SU-DHL-6 (cell line): ENCODE measurements at regions not wholly inside any gene's neighbourhood (a gene's known extent, or its start where the extent isn't known, plus 50 kb on each side); places are given as distances from the start of the nearest gene placed in this dataset.
"Not testable (repeated sequence)": the region's sequence is repeated elsewhere in the genome, so short reads cannot be mapped to it uniquely, and the experiment has no call there.

Experiments used
- H2AFZ ChIP-seq: fragments of 200-600 bp; sonication (generic); 2 replicates; pipeline ENCODE4 v1.6.1; 2014; ENCODE audit warnings: low read depth, mild to moderate bottlenecking, moderate library complexity, mixed read lengths, antibody characterized with exemption, low read length; ENCODE audit not compliant: severe bottlenecking
- H3F3A ChIP-seq: fragments of 200-600 bp; shearing (Covaris generic); 2 replicates; pipeline ENCODE4 v1.6.0; 2016; ENCODE audit warnings: antibody characterized with exemption, mild to moderate bottlenecking; ENCODE audit not compliant: insufficient read depth
- H3K27ac ChIP-seq: fragments of 200-600 bp; sonication (generic); 2 replicates; pipeline ENCODE4 v1.5.1; 2016; ENCODE audit warnings: low read depth, mild to moderate bottlenecking, low read length, moderate library complexity, mixed read lengths
- H3K27me3 ChIP-seq: fragments of 200-600 bp; sonication (generic), shearing (Covaris generic); 2 replicates; pipeline ENCODE4 v1.6.0; 2014; ENCODE audit warnings: mild to moderate bottlenecking, low read length
- H3K36me3 ChIP-seq: fragments of 200-600 bp; sonication (generic); 2 replicates; pipeline ENCODE4 v1.6.1; 2014; ENCODE audit warnings: mild to moderate bottlenecking, low read length, mixed read lengths
- H3K4me2 ChIP-seq: fragments of 300-600, 200-600 bp; shearing (Covaris generic), sonication (generic); 2 replicates; pipeline ENCODE4 v1.6.0; 2014; ENCODE audit warnings: low read length, low read depth, mild to moderate bottlenecking; ENCODE audit not compliant: poor library complexity, severe bottlenecking
- H3K4me3 ChIP-seq: fragments of 200-600 bp; sonication (generic); 2 replicates; pipeline ENCODE4 v1.5.1; 2014; ENCODE audit warnings: antibody characterized with exemption, low read length, mild to moderate bottlenecking, mixed read lengths; ENCODE audit not compliant: insufficient read depth, poor library complexity, severe bottlenecking
- H3K79me2 ChIP-seq: fragments of 200-600 bp; sonication (generic); 2 replicates; pipeline ENCODE4 v1.6.1; 2014; ENCODE audit warnings: mild to moderate bottlenecking, low read length, moderate library complexity; ENCODE audit not compliant: insufficient read depth
- H3K9ac ChIP-seq: fragments of 200-600 bp; sonication (generic); 2 replicates; pipeline ENCODE4 v1.7.0; 2014; ENCODE audit warnings: mild to moderate bottlenecking, low read length
- H3K9me2 ChIP-seq: fragments of 200-600 bp; sonication (generic); replicated peaks from 2 replicates; pipeline ENCODE4 v1.6.1; 2014; ENCODE audit warnings: low read length; ENCODE audit not compliant: insufficient read depth
- H3K9me3 ChIP-seq: fragments of 200-600 bp; sonication (generic); 2 replicates; pipeline ENCODE4 v1.6.1; 2014; ENCODE audit warnings: low read length, mixed read lengths; ENCODE audit not compliant: insufficient read depth
- H4K20me1 ChIP-seq: fragments of 200-600 bp; sonication (generic); 2 replicates; pipeline ENCODE4 v1.6.1; 2014; ENCODE audit warnings: low read depth, mild to moderate bottlenecking, antibody characterized with exemption, low read length, moderate library complexity, mixed read lengths
- EZH2phosphoT487 ChIP-seq: fragments of 200-600 bp; sonication (generic), shearing (Covaris generic); conservative IDR thresholded peaks from 2 replicates; pipeline ENCODE4 v1.6.1; 2018; ENCODE audit warnings: mild to moderate bottlenecking, antibody characterized with exemption, low read length, moderate library complexity, mixed read lengths
- TF ChIP-seq, protein P1 (sequence below): fragments of 200-600 bp; sonication (generic); IDR thresholded peaks from one replicate; pipeline ENCODE4 v1.5.1; 2017; ENCODE audit warnings: antibody characterized with exemption, mild to moderate bottlenecking, low read length, moderate library complexity; ENCODE audit not compliant: insufficient read depth, poor library complexity, severe bottlenecking

DNA sequence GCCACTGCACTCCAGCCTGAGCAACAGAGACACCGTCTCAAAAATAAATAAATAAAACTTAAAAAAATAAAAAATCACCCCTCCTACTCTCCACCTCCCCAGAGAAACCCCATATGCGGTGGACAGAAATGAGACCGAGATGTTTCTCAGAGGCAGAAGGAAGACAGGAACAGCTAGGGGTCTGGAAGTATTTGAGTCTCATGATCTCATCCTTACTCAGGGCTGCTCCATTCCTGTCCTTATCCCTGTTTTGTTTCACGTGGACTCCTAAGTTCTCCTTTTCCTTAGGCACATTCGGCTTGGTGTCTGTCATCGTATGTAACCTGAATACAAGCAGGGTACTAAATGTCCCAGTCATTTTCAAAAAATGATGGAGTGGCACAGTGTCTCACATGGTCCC, 76.1 kb downstream of the C9orf50 start:
- H3K4me3 ChIP-seq = no peak overlapping the region
- H4K20me1 ChIP-seq = no peaks in the 10 kb centered on the region
- no peak for TF ChIP-seq EZH2phosphoT487
- H3K4me2 ChIP-seq = no peak overlapping the region
- H3F3A ChIP-seq = no peaks in the 10 kb centered on the region
- H3K36me3 ChIP-seq = no peaks in the 10 kb centered on the region
- H3K9me3 ChIP-seq = no peaks in the 10 kb centered on the region
- no peak overlapping the region for H2AFZ ChIP-seq
- no peaks in the 10 kb centered on the region for H3K9me2 ChIP-seq
- no peak overlapping the region for H3K9ac ChIP-seq
- no peaks in the 10 kb centered on the region for H3K27me3 ChIP-seq
- no peaks in the 10 kb centered on the region for H3K79me2 ChIP-seq
- H3K27ac ChIP-seq = no peak overlapping the region

DNA sequence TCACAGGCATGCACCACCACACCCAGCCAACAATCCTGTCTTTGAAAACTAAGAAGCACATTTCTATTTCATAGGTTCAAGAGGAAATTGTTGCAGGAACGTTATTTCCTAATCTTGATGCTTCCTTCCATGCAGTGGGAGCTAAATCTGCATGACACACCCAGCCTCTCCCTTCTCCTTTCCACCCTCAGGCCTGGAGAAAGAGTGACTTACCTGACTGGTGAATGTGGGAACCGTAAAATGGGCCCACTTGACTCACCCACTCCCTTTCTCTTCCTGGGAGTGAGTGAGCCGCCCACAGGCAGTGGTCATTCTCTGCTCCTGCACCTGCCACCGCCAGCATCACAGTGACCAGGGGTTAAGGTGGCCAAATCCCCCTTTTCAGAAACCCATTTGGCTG, 78.2 kb downstream of the C9orf50 start:
- H3K4me3 ChIP-seq = no peak overlapping the region
- H3K9ac ChIP-seq = no peak overlapping the region
- no peak overlapping the region for H3K4me2 ChIP-seq
- no peak overlapping the region for H2AFZ ChIP-seq
- no peaks in the 10 kb centered on the region for H3K9me2 ChIP-seq
- no peaks in the 10 kb centered on the region for H3K27me3 ChIP-seq
- TF ChIP-seq EZH2phosphoT487 = no peak
- TF ChIP-seq, protein P1, sequence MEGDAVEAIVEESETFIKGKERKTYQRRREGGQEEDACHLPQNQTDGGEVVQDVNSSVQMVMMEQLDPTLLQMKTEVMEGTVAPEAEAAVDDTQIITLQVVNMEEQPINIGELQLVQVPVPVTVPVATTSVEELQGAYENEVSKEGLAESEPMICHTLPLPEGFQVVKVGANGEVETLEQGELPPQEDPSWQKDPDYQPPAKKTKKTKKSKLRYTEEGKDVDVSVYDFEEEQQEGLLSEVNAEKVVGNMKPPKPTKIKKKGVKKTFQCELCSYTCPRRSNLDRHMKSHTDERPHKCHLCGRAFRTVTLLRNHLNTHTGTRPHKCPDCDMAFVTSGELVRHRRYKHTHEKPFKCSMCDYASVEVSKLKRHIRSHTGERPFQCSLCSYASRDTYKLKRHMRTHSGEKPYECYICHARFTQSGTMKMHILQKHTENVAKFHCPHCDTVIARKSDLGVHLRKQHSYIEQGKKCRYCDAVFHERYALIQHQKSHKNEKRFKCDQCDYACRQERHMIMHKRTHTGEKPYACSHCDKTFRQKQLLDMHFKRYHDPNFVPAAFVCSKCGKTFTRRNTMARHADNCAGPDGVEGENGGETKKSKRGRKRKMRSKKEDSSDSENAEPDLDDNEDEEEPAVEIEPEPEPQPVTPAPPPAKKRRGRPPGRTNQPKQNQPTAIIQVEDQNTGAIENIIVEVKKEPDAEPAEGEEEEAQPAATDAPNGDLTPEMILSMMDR = no peak
- H3K27ac ChIP-seq = no peak overlapping the region
- H4K20me1 ChIP-seq = no peaks in the 10 kb centered on the region
- H3K36me3 ChIP-seq = no peaks in the 10 kb centered on the region
- H3F3A ChIP-seq = no peaks in the 10 kb centered on the region
- H3K9me3 ChIP-seq = peaks cover 8% of the 10 kb centered on the region; the same call in 1 of the 2 replicates
- no peaks in the 10 kb centered on the region for H3K79me2 ChIP-seq

DNA sequence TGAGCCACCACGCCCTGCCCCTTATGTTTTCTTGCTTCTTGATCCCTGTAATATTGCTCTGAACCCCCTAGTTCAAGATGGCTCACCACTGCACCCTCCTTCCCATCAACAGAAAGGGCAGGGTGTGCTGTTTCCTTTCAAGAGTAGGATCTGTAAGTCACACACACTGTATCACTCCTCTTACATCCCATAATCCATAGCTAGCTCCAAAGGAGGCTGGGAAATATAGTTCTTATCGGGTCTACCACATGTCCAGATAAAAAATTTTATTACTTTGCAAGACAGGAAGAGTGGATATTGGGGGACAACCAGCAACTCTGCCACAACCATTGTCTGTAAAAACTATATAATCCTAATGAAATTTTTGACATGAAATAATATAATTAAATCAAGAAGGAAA, 79.6 kb downstream of the C9orf50 start:
- no peaks in the 10 kb centered on the region for H3K79me2 ChIP-seq
- H3K27ac ChIP-seq = no peak overlapping the region
- H3K36me3 ChIP-seq = no peaks in the 10 kb centered on the region
- no peak overlapping the region for H3K4me3 ChIP-seq
- H2AFZ ChIP-seq = no peak overlapping the region
- no peaks in the 10 kb centered on the region for H3K27me3 ChIP-seq
- H3F3A ChIP-seq = no peaks in the 10 kb centered on the region
- TF ChIP-seq, protein P1 = no peak
- TF ChIP-seq EZH2phosphoT487 = no peak
- no peak overlapping the region for H3K4me2 ChIP-seq
- H3K9me3 ChIP-seq = peaks cover 8% of the 10 kb centered on the region; the same call in 1 of the 2 replicates
- H4K20me1 ChIP-seq = no peaks in the 10 kb centered on the region
- H3K9me2 ChIP-seq = no peaks in the 10 kb centered on the region
- no peak overlapping the region for H3K9ac ChIP-seq

DNA sequence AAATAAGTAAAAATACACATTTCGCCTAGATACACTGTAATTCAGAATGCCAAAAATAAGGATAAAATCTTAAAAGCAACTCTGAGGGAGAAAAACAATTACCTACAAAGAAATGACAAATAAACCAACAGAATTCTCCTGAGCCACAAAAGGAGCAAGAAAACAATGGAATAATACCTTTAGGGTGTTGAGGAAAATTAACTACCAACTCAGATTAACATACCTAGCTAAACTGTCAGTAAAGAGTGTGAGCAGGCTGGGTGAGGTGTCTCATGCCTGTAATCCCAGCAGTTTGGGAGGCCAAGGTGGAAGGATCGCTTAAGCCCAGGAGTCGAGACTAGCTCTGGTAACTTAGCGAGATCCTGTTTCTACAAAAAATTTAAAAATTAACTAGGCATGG, 81.5 kb downstream of the C9orf50 start:
- no peaks in the 10 kb centered on the region for H4K20me1 ChIP-seq
- H3K27ac ChIP-seq = no peak overlapping the region
- peaks cover 8% of the 10 kb centered on the region; the same call in 1 of the 2 replicates for H3K9me3 ChIP-seq
- no peaks in the 10 kb centered on the region for H3K9me2 ChIP-seq
- H3K9ac ChIP-seq = no peak overlapping the region
- no peaks in the 10 kb centered on the region for H3F3A ChIP-seq
- no peak overlapping the region for H2AFZ ChIP-seq
- H3K27me3 ChIP-seq = no peaks in the 10 kb centered on the region
- no peaks in the 10 kb centered on the region for H3K36me3 ChIP-seq
- no peak overlapping the region for H3K4me3 ChIP-seq
- no peaks in the 10 kb centered on the region for H3K79me2 ChIP-seq
- no peak overlapping the region for H3K4me2 ChIP-seq
- TF ChIP-seq, protein P1 = no peak
- no peak for TF ChIP-seq EZH2phosphoT487

DNA sequence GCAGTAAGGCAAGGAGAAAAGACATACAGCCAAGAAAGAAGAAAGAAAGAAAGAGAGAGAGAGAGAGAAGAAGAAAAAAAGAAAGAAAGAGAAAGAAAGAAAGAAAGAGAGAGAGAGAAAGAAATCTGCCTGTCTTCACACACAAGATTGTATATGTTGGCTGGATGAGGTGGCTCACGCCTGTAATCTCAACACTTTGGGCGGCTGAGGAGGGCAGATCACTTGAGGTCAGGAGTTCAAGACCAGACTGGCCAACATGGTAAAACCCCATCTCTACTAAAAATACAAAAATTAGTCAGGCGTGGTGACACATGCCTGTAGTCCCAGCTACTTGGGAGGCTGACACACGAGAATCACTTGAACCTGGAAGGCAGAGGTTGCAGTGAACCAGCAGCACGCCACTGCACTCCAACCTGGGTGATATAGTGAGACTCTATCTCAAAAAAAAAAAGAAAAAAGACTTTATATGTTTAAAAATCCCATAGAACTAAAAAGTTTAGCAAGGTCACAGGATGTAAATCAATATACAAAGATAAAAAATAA, 89.0 kb downstream of the C9orf50 start:
- not testable (repeated sequence) for H3K27me3 ChIP-seq, H3K79me2 ChIP-seq, H3K4me3 ChIP-seq, H3K36me3 ChIP-seq, H3K9ac ChIP-seq, H3F3A ChIP-seq, H3K4me2 ChIP-seq, H2AFZ ChIP-seq, H3K9me3 ChIP-seq, H3K9me2 ChIP-seq, H4K20me1 ChIP-seq, H3K27ac ChIP-seq

DNA sequence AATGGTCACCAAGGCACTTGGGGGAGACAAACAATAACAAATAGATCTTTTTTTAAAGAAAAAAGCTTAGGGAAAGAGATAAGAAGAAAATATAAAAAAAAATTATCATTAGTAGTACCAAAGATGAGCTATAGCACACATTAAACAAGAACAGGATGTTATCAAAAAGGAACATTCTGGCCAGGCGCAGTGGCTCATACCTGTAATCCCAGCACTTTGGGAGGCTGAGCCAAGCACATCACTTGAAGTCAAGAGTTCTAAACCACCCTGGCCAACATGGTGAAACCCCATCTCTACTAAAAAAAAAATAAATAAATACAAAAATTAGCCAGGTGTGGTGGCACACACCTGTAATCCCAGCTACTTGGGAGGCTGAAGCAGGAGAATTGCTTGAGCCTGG, 92.9 kb downstream of the C9orf50 start:
- H3K9me3 ChIP-seq, H4K20me1 ChIP-seq: not testable (repeated sequence)

More for the DNA sequence above, 92.9 kb downstream of the C9orf50 start:
- H3K27ac ChIP-seq, H3K9me2 ChIP-seq, H3K79me2 ChIP-seq, H3K4me2 ChIP-seq, H3K36me3 ChIP-seq, H3K27me3 ChIP-seq, H2AFZ ChIP-seq, H3K9ac ChIP-seq, H3K4me3 ChIP-seq, H3F3A ChIP-seq: not testable (repeated sequence)
